KMS-11 (cell line): ENCODE measurements at regions not wholly inside any gene's neighbourhood (a gene's known extent, or its start where the extent isn't known, plus 50 kb on each side); places are given as distances from the start of the nearest gene placed in this dataset.

Experiments used
- H2AFZ ChIP-seq: fragments of 200-600 bp; sonication (generic); 2 replicates; pipeline ENCODE4 v1.6.1; 2016; ENCODE audit warnings: antibody characterized with exemption, mixed run types, low read depth
- H3K27ac ChIP-seq: fragments of 200-600 bp; sonication (generic); 2 replicates; pipeline ENCODE4 v1.6.1; 2016; ENCODE audit warnings: mild to moderate bottlenecking, mixed run types
- H3K27me3 ChIP-seq: fragments of 200-600 bp; sonication (generic); 2 replicates; pipeline ENCODE4 v1.6.1; 2017; ENCODE audit warnings: mild to moderate bottlenecking, low read depth, mixed run types, moderate library complexity; ENCODE audit not compliant: insufficient read depth
- H3K36me3 ChIP-seq: fragments of 200-600 bp; sonication (generic); 2 replicates; pipeline ENCODE4 v1.6.1; 2017; ENCODE audit warnings: mild to moderate bottlenecking, mixed run types; ENCODE audit not compliant: insufficient read depth
- H3K4me1 ChIP-seq: fragments of 200-600 bp; sonication (generic); 2 replicates; pipeline ENCODE4 v1.6.1; 2016; ENCODE audit warnings: mild to moderate bottlenecking, low read depth, mixed run types; ENCODE audit not compliant: poor library complexity, severe bottlenecking
- H3K4me2 ChIP-seq: fragments of 200-600 bp; sonication (generic); 2 replicates; pipeline ENCODE4 v1.7.0; 2016; ENCODE audit warnings: mild to moderate bottlenecking, mixed run types
- H3K4me3 ChIP-seq: fragments of 200-600 bp; sonication (generic); IDR thresholded peaks from 2 replicates; pipeline ENCODE4 v1.6.1; 2017; ENCODE audit warnings: low read depth, low read length, mixed read lengths; ENCODE audit not compliant: insufficient read depth
- H3K79me2 ChIP-seq: fragments of 200-600 bp; sonication (generic); 2 replicates; pipeline ENCODE4 v1.6.1; 2016; ENCODE audit warnings: low read depth, mixed run types; ENCODE audit not compliant: insufficient read depth
- H3K9ac ChIP-seq: fragments of 200-600 bp; sonication (generic); 2 replicates; pipeline ENCODE4 v1.6.1; 2016; ENCODE audit warnings: mild to moderate bottlenecking, mixed run types
- H4K20me1 ChIP-seq: fragments of 200-600 bp; sonication (generic); 2 replicates; pipeline ENCODE4 v1.6.1; 2016; ENCODE audit warnings: mild to moderate bottlenecking, mixed run types; ENCODE audit not compliant: insufficient read depth
- TF ChIP-seq, protein P1 (sequence below): fragments of 200-600 bp; sonication (generic); conservative IDR thresholded peaks from 2 replicates; pipeline ENCODE4 v1.6.1; 2017; ENCODE audit warnings: low read depth, mild to moderate bottlenecking, antibody characterized with exemption, low read length, moderate library complexity, mixed read lengths

DNA sequence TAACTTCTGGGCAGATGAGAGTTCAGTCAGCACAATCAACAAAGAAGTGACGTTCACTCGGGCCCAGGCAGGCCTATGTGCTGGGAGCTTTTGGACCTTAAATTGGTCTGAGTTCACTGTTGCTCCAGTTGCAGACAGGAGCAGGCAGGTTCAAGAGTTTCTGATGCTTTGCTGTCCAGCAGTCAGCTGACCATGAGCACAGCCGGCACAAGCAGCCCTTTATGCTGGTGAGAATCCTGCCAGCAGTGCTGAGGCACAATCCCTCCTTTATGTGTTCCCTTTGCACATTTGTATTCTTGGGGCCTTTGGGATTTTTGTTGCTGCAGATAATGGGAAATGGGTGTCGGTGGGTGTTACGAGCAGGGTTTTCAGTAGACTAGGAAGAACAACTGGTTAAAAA lies 81.2 kb upstream of the GOLGA8J start:
- no peaks in the 10 kb centered on the region for H3K4me1 ChIP-seq
- H3K9ac ChIP-seq = no peak overlapping the region
- H4K20me1 ChIP-seq = no peaks in the 10 kb centered on the region
- no peaks in the 10 kb centered on the region for H3K36me3 ChIP-seq
- no peak overlapping the region for H2AFZ ChIP-seq
- H3K27me3 ChIP-seq = no peaks in the 10 kb centered on the region
- no peak overlapping the region for H3K4me3 ChIP-seq
- H3K4me2 ChIP-seq = no peak overlapping the region
- no peak overlapping the region for H3K27ac ChIP-seq
- TF ChIP-seq, protein P1, sequence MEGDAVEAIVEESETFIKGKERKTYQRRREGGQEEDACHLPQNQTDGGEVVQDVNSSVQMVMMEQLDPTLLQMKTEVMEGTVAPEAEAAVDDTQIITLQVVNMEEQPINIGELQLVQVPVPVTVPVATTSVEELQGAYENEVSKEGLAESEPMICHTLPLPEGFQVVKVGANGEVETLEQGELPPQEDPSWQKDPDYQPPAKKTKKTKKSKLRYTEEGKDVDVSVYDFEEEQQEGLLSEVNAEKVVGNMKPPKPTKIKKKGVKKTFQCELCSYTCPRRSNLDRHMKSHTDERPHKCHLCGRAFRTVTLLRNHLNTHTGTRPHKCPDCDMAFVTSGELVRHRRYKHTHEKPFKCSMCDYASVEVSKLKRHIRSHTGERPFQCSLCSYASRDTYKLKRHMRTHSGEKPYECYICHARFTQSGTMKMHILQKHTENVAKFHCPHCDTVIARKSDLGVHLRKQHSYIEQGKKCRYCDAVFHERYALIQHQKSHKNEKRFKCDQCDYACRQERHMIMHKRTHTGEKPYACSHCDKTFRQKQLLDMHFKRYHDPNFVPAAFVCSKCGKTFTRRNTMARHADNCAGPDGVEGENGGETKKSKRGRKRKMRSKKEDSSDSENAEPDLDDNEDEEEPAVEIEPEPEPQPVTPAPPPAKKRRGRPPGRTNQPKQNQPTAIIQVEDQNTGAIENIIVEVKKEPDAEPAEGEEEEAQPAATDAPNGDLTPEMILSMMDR = no peak
- H3K79me2 ChIP-seq = no peaks in the 10 kb centered on the region

DNA sequence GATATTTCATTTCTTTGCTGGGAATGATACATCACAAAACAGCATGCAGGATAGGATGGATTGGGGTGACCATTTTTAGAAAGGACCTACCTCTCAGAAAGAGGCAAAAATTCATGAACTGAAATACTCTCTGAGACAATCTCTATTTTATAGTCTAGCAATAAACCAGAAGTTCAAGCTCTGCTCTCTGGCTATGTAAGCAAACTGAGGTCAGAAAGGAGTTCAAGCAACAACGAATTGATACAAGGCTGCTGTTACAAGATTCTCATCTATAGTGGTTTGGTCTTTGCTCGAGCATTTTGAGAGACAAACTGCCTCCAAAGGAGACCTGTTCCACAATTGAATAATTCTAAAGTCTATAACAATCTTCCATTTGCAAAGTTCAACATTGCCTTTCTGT lies 84.7 kb upstream of the GOLGA8J start:
- Histone ChIP-seq H4K20me1 (no peaks in the 10 kb centered on the region), H3K4me3 (no peak overlapping the region), H3K27ac (no peak overlapping the region), H3K27me3 (no peaks in the 10 kb centered on the region), H3K4me1 (no peaks in the 10 kb centered on the region), H3K36me3 (no peaks in the 10 kb centered on the region), H3K4me2 (no peak overlapping the region), H2AFZ (no peak overlapping the region), H3K79me2 (no peaks in the 10 kb centered on the region), H3K9ac (no peak overlapping the region)
- TF ChIP-seq, protein P1 = no peak

DNA sequence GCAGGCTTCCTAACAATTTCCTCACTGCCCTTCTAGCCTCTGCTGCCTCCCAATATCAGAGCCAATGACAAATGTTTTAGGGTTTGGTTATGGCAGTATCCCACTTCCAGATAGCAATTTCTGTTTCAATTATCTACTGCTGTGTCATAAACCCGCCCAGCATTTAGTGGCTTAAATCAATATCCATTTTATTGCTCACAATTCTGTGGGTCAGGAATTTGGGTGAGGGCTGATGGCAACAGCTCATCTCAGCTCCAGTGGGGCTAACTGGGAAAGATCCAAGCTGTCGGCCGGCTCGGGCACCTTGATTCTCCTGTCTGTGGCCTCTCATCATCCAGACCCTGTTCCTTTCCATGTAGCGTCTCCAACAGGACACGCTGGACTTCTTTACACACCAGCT lies 85.3 kb upstream of the GOLGA8J start:
- Histone ChIP-seq H3K27me3 (no peaks in the 10 kb centered on the region), H3K4me2 (no peak overlapping the region), H4K20me1 (no peaks in the 10 kb centered on the region), H3K4me3 (no peak overlapping the region), H3K79me2 (no peaks in the 10 kb centered on the region), H3K36me3 (no peaks in the 10 kb centered on the region), H3K4me1 (no peaks in the 10 kb centered on the region), H2AFZ (no peak overlapping the region), H3K27ac (no peak overlapping the region), H3K9ac (no peak overlapping the region)
- TF ChIP-seq, protein P1 = no peak

DNA sequence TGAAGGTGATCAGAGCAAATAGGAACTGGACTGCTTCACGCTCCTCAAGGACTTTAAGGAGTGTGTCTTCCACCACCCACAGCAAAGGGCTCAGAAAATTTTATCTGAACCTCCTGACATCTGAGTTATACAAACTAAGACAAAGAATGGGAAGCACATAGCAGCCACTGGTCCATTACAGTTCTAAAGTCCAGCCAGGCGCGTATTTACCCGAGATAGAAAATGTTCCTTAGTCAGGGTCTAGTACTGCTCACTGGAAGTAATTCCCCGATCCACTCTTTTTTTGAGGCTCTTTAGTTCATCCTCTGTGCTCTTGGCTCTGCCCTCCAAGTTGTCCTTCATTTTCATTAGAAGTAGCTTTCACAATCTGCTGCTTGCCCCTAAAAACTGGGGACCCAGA lies 88.5 kb upstream of the GOLGA8J start:
- Histone ChIP-seq H3K36me3 (no peaks in the 10 kb centered on the region), H3K4me3 (no peak overlapping the region), H3K4me1 (no peaks in the 10 kb centered on the region), H2AFZ (no peak overlapping the region), H3K9ac (no peak overlapping the region), H4K20me1 (no peaks in the 10 kb centered on the region), H3K27ac (no peak overlapping the region), H3K79me2 (no peaks in the 10 kb centered on the region), H3K27me3 (no peaks in the 10 kb centered on the region), H3K4me2 (no peak overlapping the region)
- TF ChIP-seq, protein P1 = no peak

DNA sequence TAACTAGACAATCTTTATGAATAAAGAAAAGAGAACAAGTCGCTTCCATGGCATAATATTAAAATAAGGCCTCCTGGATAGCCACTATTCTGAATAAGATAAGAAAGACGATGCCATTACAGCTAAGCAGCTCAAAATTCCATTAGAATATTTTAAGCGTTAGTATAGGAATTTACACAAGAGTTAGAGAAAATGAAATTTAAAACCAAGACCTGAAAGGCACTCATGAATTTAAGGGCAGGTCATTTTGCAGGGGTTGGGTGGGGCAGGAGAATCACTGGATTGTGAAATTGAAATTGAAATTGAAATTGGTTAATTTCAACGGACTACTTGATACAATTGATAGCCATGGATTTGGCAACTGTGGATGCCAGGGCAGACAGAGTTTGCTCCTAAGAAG lies 91.8 kb upstream of the GOLGA8J start:
- Histone ChIP-seq H3K4me1 (no peaks in the 10 kb centered on the region), H2AFZ (no peak overlapping the region), H3K4me2 (no peak overlapping the region), H3K27ac (no peak overlapping the region), H3K9ac (no peak overlapping the region), H3K36me3 (no peaks in the 10 kb centered on the region), H3K79me2 (no peaks in the 10 kb centered on the region), H3K27me3 (no peaks in the 10 kb centered on the region), H4K20me1 (no peaks in the 10 kb centered on the region), H3K4me3 (no peak overlapping the region)
- TF ChIP-seq, protein P1 = no peak
